ENCODE measurements at regions not wholly inside any gene's neighbourhood (a gene's known extent, or its start where the extent isn't known, plus 50 kb on each side); places are given as distances from the start of the nearest gene placed in this dataset.

GRCh38 chr2:180621366-180621765 lies 359.0 kb upstream of the UBE2E3 start:
- peaks cover 42% of the 10 kb centered on the region for H3K4me1 ChIP-seq (ENCODE audit: control insufficient read depth, insufficient read depth, low read length)

GRCh38 chr2:180618570-180618969 lies 361.8 kb upstream of the UBE2E3 start:
- no peaks in the 10 kb centered on the region for H3K9me3 ChIP-seq (replicated peaks; ENCODE audit: low read length)
- H3K36me3 ChIP-seq (ENCODE audit: insufficient read depth, low read length): no peaks in the 10 kb centered on the region
- H3K4me2 ChIP-seq (ENCODE audit: low read length): no peak overlapping the region
- H3K9ac ChIP-seq (ENCODE audit: low read depth, low read length): no peak overlapping the region
- no peak overlapping the region for H3K4me3 ChIP-seq (ENCODE audit: low read length)
- peaks cover 20% of the 10 kb centered on the region for H3K4me1 ChIP-seq (ENCODE audit: control insufficient read depth, insufficient read depth, low read length)
- H3K27me3 ChIP-seq (ENCODE audit: control insufficient read depth, insufficient read depth, low read length): no peaks in the 10 kb centered on the region

More at GRCh38 chr2:180621366-180621765, 359.0 kb upstream of the UBE2E3 start:
- no peak overlapping the region for H3K4me3 ChIP-seq (ENCODE audit: low read length)
- no peaks in the 10 kb centered on the region for H3K27me3 ChIP-seq (ENCODE audit: control insufficient read depth, insufficient read depth, low read length)
- H3K9ac ChIP-seq (ENCODE audit: low read depth, low read length): no peak overlapping the region
- H3K9me3 ChIP-seq (replicated peaks; ENCODE audit: low read length): no peaks in the 10 kb centered on the region
- no peak overlapping the region for H3K4me2 ChIP-seq (ENCODE audit: low read length)
- H3K36me3 ChIP-seq (ENCODE audit: insufficient read depth, low read length): no peaks in the 10 kb centered on the region

GRCh38 chr2:180614776-180615175 lies 365.6 kb upstream of the UBE2E3 start:
- H3K9ac ChIP-seq (ENCODE audit: low read depth, low read length): no peak overlapping the region
- no peaks in the 10 kb centered on the region for H3K36me3 ChIP-seq (ENCODE audit: insufficient read depth, low read length)
- H3K9me3 ChIP-seq (replicated peaks; ENCODE audit: low read length): no peaks in the 10 kb centered on the region
- peaks cover 4% of the 10 kb centered on the region for H3K4me1 ChIP-seq (ENCODE audit: control insufficient read depth, insufficient read depth, low read length)
- H3K4me3 ChIP-seq (ENCODE audit: low read length): no peak overlapping the region
- no peaks in the 10 kb centered on the region for H3K27me3 ChIP-seq (ENCODE audit: control insufficient read depth, insufficient read depth, low read length)
- no peak overlapping the region for H3K4me2 ChIP-seq (ENCODE audit: low read length)

GRCh38 chr2:180609626-180610340 lies 370.6 kb upstream of the UBE2E3 start:
- no peaks in the 10 kb centered on the region for H3K36me3 ChIP-seq (ENCODE audit: insufficient read depth, low read length)
- no peak overlapping the region for H3K4me3 ChIP-seq (ENCODE audit: low read length)
- no peaks in the 10 kb centered on the region for H3K4me1 ChIP-seq (ENCODE audit: control insufficient read depth, insufficient read depth, low read length)
- no peaks in the 10 kb centered on the region for H3K27me3 ChIP-seq (ENCODE audit: control insufficient read depth, insufficient read depth, low read length)
- H3K4me2 ChIP-seq (ENCODE audit: low read length): no peak overlapping the region
- no peak overlapping the region for H3K9ac ChIP-seq (ENCODE audit: low read depth, low read length)
- no peaks in the 10 kb centered on the region for H3K9me3 ChIP-seq (replicated peaks; ENCODE audit: low read length)

- Histone ChIP-seq H3K9me3 (replicated peaks; ENCODE audit: low read length) (no peaks in the 10 kb centered on the region), H3K36me3 (ENCODE audit: insufficient read depth, low read length) (no peaks in the 10 kb centered on the region), H3K27me3 (ENCODE audit: control insufficient read depth, insufficient read depth, low read length) (no peaks in the 10 kb centered on the region), H3K4me2 (ENCODE audit: low read length) (no peak overlapping the region), H3K4me3 (ENCODE audit: low read length) (no peak overlapping the region), H3K4me1 (ENCODE audit: control insufficient read depth, insufficient read depth, low read length) (no peaks in the 10 kb centered on the region), H3K9ac (ENCODE audit: low read depth, low read length) (no peak overlapping the region)
These were observed 372.8 kb upstream of the UBE2E3 start for GRCh38 chr2:180607514-180608049.

GRCh38 chr2:180604077-180604476 lies 376.3 kb upstream of the UBE2E3 start:
- Histone ChIP-seq H3K4me2 (ENCODE audit: low read length) (no peak overlapping the region), H3K9me3 (replicated peaks; ENCODE audit: low read length) (no peaks in the 10 kb centered on the region), H3K4me3 (ENCODE audit: low read length) (no peak overlapping the region), H3K4me1 (ENCODE audit: control insufficient read depth, insufficient read depth, low read length) (no peaks in the 10 kb centered on the region), H3K9ac (ENCODE audit: low read depth, low read length) (no peak overlapping the region), H3K27me3 (ENCODE audit: control insufficient read depth, insufficient read depth, low read length) (no peaks in the 10 kb centered on the region), H3K36me3 (ENCODE audit: insufficient read depth, low read length) (no peaks in the 10 kb centered on the region)

GRCh38 chr2:180601016-180601415 lies 379.4 kb upstream of the UBE2E3 start:
- Histone ChIP-seq H3K9ac (ENCODE audit: low read depth, low read length) (no peak overlapping the region), H3K9me3 (replicated peaks; ENCODE audit: low read length) (no peaks in the 10 kb centered on the region)

GRCh38 chr2:180599804-180600203 lies 380.6 kb upstream of the UBE2E3 start:
- H3K4me2 ChIP-seq (ENCODE audit: low read length): no peak overlapping the region
- no peaks in the 10 kb centered on the region for H3K4me1 ChIP-seq (ENCODE audit: control insufficient read depth, insufficient read depth, low read length)
- H3K36me3 ChIP-seq (ENCODE audit: insufficient read depth, low read length): no peaks in the 10 kb centered on the region
- no peaks in the 10 kb centered on the region for H3K27me3 ChIP-seq (ENCODE audit: control insufficient read depth, insufficient read depth, low read length)
- no peak overlapping the region for H3K4me3 ChIP-seq (ENCODE audit: low read length)
- H3K9me3 ChIP-seq (replicated peaks; ENCODE audit: low read length): no peaks in the 10 kb centered on the region
- H3K9ac ChIP-seq (ENCODE audit: low read depth, low read length): no peak overlapping the region

More at GRCh38 chr2:180601016-180601415, 379.4 kb upstream of the UBE2E3 start:
- Histone ChIP-seq H3K27me3 (ENCODE audit: control insufficient read depth, insufficient read depth, low read length) (no peaks in the 10 kb centered on the region), H3K36me3 (ENCODE audit: insufficient read depth, low read length) (no peaks in the 10 kb centered on the region), H3K4me2 (ENCODE audit: low read length) (no peak overlapping the region), H3K4me1 (ENCODE audit: control insufficient read depth, insufficient read depth, low read length) (no peaks in the 10 kb centered on the region), H3K4me3 (ENCODE audit: low read length) (no peak overlapping the region)

- Histone ChIP-seq H3K9me3 (replicated peaks; ENCODE audit: low read length) (no peaks in the 10 kb centered on the region), H3K4me3 (ENCODE audit: low read length) (no peak overlapping the region)
These were observed 383.2 kb upstream of the UBE2E3 start for GRCh38 chr2:180597179-180597578.

GRCh38 chr2:180596453-180596852 lies 384.0 kb upstream of the UBE2E3 start:
- H3K36me3 ChIP-seq (ENCODE audit: insufficient read depth, low read length): no peaks in the 10 kb centered on the region
- H3K4me3 ChIP-seq (ENCODE audit: low read length): no peak overlapping the region
- no peaks in the 10 kb centered on the region for H3K4me1 ChIP-seq (ENCODE audit: control insufficient read depth, insufficient read depth, low read length)
- no peak overlapping the region for H3K4me2 ChIP-seq (ENCODE audit: low read length)
- no peak overlapping the region for H3K9ac ChIP-seq (ENCODE audit: low read depth, low read length)
- no peaks in the 10 kb centered on the region for H3K9me3 ChIP-seq (replicated peaks; ENCODE audit: low read length)
- no peaks in the 10 kb centered on the region for H3K27me3 ChIP-seq (ENCODE audit: control insufficient read depth, insufficient read depth, low read length)

More at GRCh38 chr2:180597179-180597578, 383.2 kb upstream of the UBE2E3 start:
- Histone ChIP-seq H3K9ac (ENCODE audit: low read depth, low read length) (no peak overlapping the region), H3K27me3 (ENCODE audit: control insufficient read depth, insufficient read depth, low read length) (no peaks in the 10 kb centered on the region), H3K4me1 (ENCODE audit: control insufficient read depth, insufficient read depth, low read length) (no peaks in the 10 kb centered on the region), H3K4me2 (ENCODE audit: low read length) (no peak overlapping the region), H3K36me3 (ENCODE audit: insufficient read depth, low read length) (no peaks in the 10 kb centered on the region)

- no peaks in the 10 kb centered on the region for H3K27me3 ChIP-seq (ENCODE audit: control insufficient read depth, insufficient read depth, low read length)
- H3K4me1 ChIP-seq (ENCODE audit: control insufficient read depth, insufficient read depth, low read length): no peaks in the 10 kb centered on the region
- H3K36me3 ChIP-seq (ENCODE audit: insufficient read depth, low read length): no peaks in the 10 kb centered on the region
- no peak overlapping the region for H3K4me3 ChIP-seq (ENCODE audit: low read length)
- H3K4me2 ChIP-seq (ENCODE audit: low read length): no peak overlapping the region
- H3K9ac ChIP-seq (ENCODE audit: low read depth, low read length): no peak overlapping the region
- H3K9me3 ChIP-seq (replicated peaks; ENCODE audit: low read length): no peaks in the 10 kb centered on the region
These were observed 388.5 kb upstream of the UBE2E3 start for GRCh38 chr2:180591947-180592346.
